ENCODE measurements at regions not wholly inside any gene's neighbourhood (a gene's known extent, or its start where the extent isn't known, plus 50 kb on each side); places are given as distances from the start of the nearest gene placed in this dataset.

- TF ChIP-seq CTCF (IDR thresholded peaks at IDR 0.05) (no peak), POLR2A (IDR thresholded peaks at IDR 0.05) (no peak)
Observed at GRCh38 chr16:23009075-23009474, 140.2 kb downstream of the USP31 start.
